ENCODE measurements at regions not wholly inside any gene's neighbourhood (a gene's known extent, or its start where the extent isn't known, plus 50 kb on each side); places are given as distances from the start of the nearest gene placed in this dataset.

DNA sequence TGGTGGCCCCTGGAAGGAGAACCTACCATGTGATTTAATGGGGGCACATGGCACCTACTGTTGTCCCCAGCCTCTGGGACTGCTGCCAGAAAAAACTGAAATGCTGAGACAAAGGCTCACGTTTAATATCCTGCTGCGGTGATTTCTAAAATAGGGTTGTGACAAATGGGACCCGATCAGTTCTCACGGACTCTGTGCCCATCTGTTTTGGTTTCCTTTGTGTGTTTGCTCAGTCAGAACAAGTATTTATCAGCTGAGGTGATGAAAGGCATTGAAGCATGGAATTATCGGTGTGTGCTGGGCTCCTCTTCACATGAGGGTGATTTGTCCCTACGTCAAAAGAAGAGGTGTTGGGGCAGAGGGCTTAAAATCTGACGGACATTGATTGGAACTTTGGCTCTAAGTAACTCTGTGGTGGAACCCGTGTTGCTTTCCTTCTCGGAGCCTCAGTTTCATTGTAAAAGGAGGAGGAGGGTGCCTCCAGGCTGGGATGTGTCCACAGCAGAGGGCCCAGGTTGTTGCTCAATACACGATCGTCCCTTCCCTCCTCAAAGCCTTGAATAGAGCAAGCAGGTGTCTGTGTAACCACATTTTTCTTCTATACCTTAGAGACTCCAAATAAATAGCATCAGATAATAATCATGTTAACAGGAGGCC is 283.3 kb upstream of the RGMA start:
- Histone ChIP-seq H3K4me3 (ENCODE audit: low read length) (no peak overlapping the region), H3K4me1 (ENCODE audit: control insufficient read depth, insufficient read depth, low read length) (peaks cover 4% of the 10 kb centered on the region), H3K27me3 (ENCODE audit: control insufficient read depth, insufficient read depth, low read length, poor library complexity, severe bottlenecking) (no peaks in the 10 kb centered on the region), H3K36me3 (ENCODE audit: control insufficient read depth, insufficient read depth, low read length) (no peaks in the 10 kb centered on the region), H3K9ac (ENCODE audit: extremely low read depth, low read length, poor library complexity, severe bottlenecking) (no peak overlapping the region), H3K27ac (ENCODE audit: low read depth, low read length) (peak overlapping the region; percentile 29), H3K9me3 (ENCODE audit: control insufficient read depth, low read length) (no peaks in the 10 kb centered on the region)
- H3K4me1 Mint-ChIP-seq = peaks cover 16% of the 10 kb centered on the region
- no peak overlapping the region for H3K4me3 Mint-ChIP-seq
- WGBS, 2 experiments (ENCODE audit: insufficient coverage in 1 of 2, insufficient read length in 1 of 2) = 87 to 93% methylated on average over 10 to 11 of the region's 11 CpGs
- peaks cover 1% of the 10 kb centered on the region for H3K9me3 Mint-ChIP-seq
- H3K36me3 Mint-ChIP-seq (ENCODE audit: low read depth) = peaks cover 2% of the 10 kb centered on the region
- no peak overlapping the region for H3K27ac Mint-ChIP-seq
- TF ChIP-seq, protein P1, sequence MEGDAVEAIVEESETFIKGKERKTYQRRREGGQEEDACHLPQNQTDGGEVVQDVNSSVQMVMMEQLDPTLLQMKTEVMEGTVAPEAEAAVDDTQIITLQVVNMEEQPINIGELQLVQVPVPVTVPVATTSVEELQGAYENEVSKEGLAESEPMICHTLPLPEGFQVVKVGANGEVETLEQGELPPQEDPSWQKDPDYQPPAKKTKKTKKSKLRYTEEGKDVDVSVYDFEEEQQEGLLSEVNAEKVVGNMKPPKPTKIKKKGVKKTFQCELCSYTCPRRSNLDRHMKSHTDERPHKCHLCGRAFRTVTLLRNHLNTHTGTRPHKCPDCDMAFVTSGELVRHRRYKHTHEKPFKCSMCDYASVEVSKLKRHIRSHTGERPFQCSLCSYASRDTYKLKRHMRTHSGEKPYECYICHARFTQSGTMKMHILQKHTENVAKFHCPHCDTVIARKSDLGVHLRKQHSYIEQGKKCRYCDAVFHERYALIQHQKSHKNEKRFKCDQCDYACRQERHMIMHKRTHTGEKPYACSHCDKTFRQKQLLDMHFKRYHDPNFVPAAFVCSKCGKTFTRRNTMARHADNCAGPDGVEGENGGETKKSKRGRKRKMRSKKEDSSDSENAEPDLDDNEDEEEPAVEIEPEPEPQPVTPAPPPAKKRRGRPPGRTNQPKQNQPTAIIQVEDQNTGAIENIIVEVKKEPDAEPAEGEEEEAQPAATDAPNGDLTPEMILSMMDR (conservative IDR thresholded peaks at IDR 0.05) = no peak
- H3K27me3 Mint-ChIP-seq (ENCODE audit: insufficient read depth) = peaks cover 5% of the 10 kb centered on the region
- DNase-seq = peak; percentile 20

DNA sequence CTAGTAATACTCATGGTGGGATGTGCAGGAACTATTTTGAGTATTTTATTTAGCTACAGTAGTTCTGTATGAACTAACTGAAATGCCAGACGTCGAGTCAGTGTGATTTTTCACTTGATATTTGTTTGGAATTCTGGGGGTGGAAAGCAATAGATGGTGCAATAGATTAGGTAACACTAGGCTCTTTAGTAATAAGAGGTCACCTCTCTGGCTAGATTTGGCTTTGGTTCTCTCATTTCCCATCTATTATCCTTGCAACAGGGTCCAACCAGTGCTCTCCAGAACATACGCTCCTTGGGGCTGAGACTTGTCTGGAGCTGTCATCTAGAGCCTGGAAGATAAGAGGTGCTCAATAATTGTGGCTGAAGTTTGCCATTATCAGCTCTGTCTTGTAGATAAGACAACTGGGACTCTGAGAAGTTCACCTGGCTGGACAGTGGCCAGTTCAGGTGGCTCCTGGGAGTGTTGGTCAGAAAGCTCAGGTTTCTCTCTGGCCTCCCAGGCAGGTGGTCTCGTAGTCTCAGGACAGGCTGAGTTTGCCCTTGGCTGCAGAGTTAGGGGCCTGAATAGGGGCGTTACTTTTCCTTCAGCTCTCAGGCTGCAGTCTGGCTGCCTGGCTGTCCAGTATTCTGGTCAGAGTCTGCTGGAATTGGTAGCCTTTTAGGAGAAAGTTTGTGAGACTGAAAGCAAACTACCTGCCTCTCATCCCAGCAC is 277.5 kb upstream of the RGMA start:
- peak overlapping the region; percentile 16 for H3K4me3 ChIP-seq (ENCODE audit: low read length)
- Mint-ChIP-seq H3K36me3 (ENCODE audit: low read depth) (no peaks in the 10 kb centered on the region), H3K4me1 (peaks cover 44% of the 10 kb centered on the region), H3K9me3 (peaks cover 1% of the 10 kb centered on the region), H3K27me3 (ENCODE audit: insufficient read depth) (peaks cover 15% of the 10 kb centered on the region), H3K4me3 (peak overlapping the region; percentile 5), H3K27ac (no peak overlapping the region)
- H3K9ac ChIP-seq (ENCODE audit: extremely low read depth, low read length, poor library complexity, severe bottlenecking) = no peak overlapping the region
- peaks cover 23% of the 10 kb centered on the region for H3K4me1 ChIP-seq (ENCODE audit: control insufficient read depth, insufficient read depth, low read length)
- no peaks in the 10 kb centered on the region for H3K27me3 ChIP-seq (ENCODE audit: control insufficient read depth, insufficient read depth, low read length, poor library complexity, severe bottlenecking)
- TF ChIP-seq, protein P1 (conservative IDR thresholded peaks at IDR 0.05) = no peak
- 46 to 48% methylated on average over 3 to 5 of the region's 5 CpGs for WGBS, 2 experiments (ENCODE audit: insufficient coverage in 1 of 2, insufficient read length in 1 of 2)
- H3K27ac ChIP-seq (ENCODE audit: low read depth, low read length) = peak overlapping the region; percentile 56
- peak; percentile 58 for DNase-seq
- no peaks in the 10 kb centered on the region for H3K36me3 ChIP-seq (ENCODE audit: control insufficient read depth, insufficient read depth, low read length)
- no peaks in the 10 kb centered on the region for H3K9me3 ChIP-seq (ENCODE audit: control insufficient read depth, low read length)

DNA sequence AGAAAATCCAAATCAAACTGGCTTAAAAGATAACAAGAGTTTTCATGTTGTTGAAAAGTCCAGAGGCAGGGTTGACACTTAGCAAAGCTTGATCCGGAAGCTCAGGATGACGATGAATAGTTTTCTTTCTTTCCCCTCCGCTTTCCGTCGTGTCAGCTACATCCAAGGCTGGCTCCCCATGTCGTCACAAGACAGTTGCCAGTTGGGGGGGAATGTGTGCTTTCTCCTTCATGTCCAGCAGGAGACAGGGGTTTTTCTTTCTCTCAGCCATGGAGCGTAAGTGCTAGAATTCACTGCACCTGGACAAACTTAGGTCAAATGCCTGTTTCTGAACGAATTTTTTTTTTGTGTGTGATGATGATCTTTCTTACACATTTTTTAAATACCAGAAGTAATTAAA is 273.8 kb upstream of the RGMA start:
- Mint-ChIP-seq H3K4me1 (peaks cover 47% of the 10 kb centered on the region), H3K4me3 (no peak overlapping the region), H3K27ac (no peak overlapping the region)

More for the DNA sequence above, 273.8 kb upstream of the RGMA start:
- no peak overlapping the region for H3K4me3 ChIP-seq (ENCODE audit: low read length)
- H3K27ac ChIP-seq (ENCODE audit: low read depth, low read length) = no peak overlapping the region
- DNase-seq = peak; percentile 63
- no peaks in the 10 kb centered on the region for H3K27me3 ChIP-seq (ENCODE audit: control insufficient read depth, insufficient read depth, low read length, poor library complexity, severe bottlenecking)
- no peaks in the 10 kb centered on the region for H3K36me3 ChIP-seq (ENCODE audit: control insufficient read depth, insufficient read depth, low read length)
- 10 to 29% methylated on average over 2 to 6 of the region's 8 CpGs for WGBS, 2 experiments (ENCODE audit: insufficient coverage in 1 of 2, insufficient read length in 1 of 2)
- peaks cover 23% of the 10 kb centered on the region for H3K4me1 ChIP-seq (ENCODE audit: control insufficient read depth, insufficient read depth, low read length)
- TF ChIP-seq, protein P1 (conservative IDR thresholded peaks at IDR 0.05) = peak; percentile 57
- Mint-ChIP-seq H3K9me3 (no peaks in the 10 kb centered on the region), H3K27me3 (ENCODE audit: insufficient read depth) (peaks cover 45% of the 10 kb centered on the region), H3K36me3 (ENCODE audit: low read depth) (no peaks in the 10 kb centered on the region)
- H3K9me3 ChIP-seq (ENCODE audit: control insufficient read depth, low read length) = no peaks in the 10 kb centered on the region
- no peak overlapping the region for H3K9ac ChIP-seq (ENCODE audit: extremely low read depth, low read length, poor library complexity, severe bottlenecking)

All from endodermal cell (in vitro differentiated cells).